Activated T-helper 1 cell treated with Interleukin-2 at 50 U/mL for 16 hours (primary cell): ENCODE measurements at regions not wholly inside any gene's neighbourhood (a gene's known extent, or its start where the extent isn't known, plus 50 kb on each side); places are given as distances from the start of the nearest gene placed in this dataset.

Experiments
- DNase-seq: peaks from one replicate; pipeline ENCODE4 v3.0.0-alpha.2; 2020; ENCODE audit warnings: low read depth

DNA sequence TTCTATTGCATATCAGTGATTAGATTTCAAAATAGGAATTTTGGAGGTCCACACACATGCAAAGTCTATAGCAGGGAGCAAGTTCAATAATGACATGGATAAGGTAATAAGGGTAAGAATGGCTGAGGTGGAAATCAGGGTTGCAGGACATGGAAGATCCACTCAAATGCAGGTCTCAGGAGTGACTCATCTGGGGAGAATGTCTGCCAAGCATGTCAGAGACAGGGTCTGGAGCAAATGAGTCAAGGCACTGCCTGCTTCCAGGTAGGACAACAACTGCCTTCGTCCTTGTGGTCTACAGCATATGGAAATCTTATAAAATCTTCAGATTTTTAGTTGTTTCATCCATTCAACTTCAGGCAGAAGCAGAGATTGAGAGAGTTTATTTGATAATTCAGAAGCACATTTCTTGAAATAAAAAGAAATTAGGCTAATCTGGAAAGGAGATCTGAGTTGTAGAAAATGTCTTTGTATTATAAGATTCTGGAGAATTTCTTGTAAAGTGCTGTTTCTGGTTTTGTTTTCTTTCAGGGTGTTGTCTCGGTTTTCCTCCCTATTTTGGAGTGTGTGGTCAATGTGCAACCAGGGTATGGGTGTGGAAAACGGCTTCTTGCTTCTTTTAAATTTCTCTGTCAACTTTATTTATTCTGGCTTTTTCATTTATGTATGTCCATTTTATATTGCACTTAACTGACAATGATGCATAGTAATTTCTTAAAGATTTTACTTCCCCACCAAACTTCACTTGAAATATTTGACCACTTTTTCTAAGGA, 748.8 kb downstream of the LIG4 start:
- DNase-seq, result no peak

DNA sequence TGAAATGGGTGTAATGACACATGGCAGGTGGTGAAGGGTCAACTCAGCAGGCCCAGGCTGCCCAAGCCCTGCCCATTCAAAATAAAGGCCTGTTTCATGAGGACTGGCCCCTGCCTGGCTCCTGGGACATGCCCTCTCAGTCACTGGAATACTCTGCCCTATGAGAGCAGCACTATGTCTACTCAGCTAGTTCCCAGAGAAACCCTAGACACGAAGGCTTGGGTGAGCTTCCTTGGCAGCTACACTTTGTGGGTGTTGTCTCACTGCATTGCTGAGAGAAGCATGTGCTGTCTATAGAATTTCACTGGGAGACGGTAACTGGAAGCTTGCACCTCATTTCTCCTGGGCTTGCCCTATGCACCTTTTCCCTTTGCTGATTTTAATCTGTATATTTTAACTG, 752.8 kb downstream of the LIG4 start:
- DNase-seq, result no peak

DNA sequence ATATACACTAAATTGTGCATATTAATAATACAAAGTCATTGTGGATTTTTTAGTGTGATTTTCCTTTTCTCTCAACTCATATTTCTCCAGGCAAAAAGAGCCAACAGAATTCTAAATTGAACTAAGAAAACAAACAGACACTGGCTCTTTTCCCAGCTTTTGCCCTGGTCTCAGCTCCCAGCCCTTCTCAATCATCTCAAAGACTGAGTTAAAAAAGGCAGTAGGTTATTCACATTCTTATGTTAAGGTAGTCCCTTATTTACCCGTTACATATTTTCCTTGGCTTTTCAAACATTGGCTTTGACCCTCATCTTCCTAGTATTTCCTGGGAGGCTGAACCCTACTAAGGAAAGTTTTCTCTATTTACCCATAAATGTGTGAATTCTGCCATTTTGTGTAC, 753.6 kb downstream of the LIG4 start:
- no peak for DNase-seq

GRCh38 chr13:107459430-107459829, 755.9 kb downstream of the LIG4 start:
- DNase-seq, result no peak

GRCh38 chr13:107458269-107458668, 757.1 kb downstream of the LIG4 start:
- no peak for DNase-seq

GRCh38 chr13:107457686-107458085, 757.6 kb downstream of the LIG4 start:
- no peak for DNase-seq

DNA sequence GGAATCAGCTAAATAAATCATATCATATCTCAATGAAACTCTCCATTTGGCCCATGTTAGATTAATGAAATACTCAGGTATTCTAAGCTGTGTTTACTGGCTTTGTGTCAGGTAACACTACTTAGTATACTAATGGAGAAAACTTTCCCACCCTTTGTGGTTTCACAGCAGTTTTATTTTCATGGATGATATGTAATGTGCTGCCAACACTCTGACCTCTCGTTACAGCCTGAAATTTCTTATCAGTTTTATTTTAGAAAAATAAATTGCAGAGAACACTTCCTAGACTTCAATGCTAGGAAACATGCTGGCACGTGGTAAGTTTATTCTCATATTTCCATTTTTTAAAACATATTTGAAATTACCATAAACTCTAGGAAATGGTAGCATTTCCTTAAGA, 758.9 kb downstream of the LIG4 start:
- no peak for DNase-seq

DNA sequence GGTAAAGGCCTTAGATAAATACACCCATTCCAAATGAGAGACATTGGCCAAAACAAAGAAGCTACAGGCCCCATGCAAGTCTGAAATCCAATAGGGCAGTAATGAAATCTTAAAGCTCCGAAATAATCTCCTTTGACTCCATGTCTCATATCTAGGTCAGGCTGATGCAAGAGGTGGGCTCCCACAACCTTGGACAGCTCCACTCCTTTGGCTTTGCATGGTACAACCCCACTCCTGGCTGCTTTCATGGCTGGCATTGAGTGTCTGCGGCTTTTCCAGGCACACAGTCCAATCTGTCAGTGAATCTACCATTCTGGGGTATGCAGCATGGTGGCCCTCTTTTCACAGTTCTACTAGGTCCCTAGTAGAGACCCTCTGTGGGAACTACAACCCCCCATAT, 762.5 kb downstream of the LIG4 start:
- DNase-seq, result no peak

- no peak for DNase-seq
Observed at GRCh38 chr13:107450931-107451330, 764.4 kb downstream of the LIG4 start.

GRCh38 chr13:107450431-107450830, 764.9 kb downstream of the LIG4 start:
- DNase-seq, result no peak

DNA sequence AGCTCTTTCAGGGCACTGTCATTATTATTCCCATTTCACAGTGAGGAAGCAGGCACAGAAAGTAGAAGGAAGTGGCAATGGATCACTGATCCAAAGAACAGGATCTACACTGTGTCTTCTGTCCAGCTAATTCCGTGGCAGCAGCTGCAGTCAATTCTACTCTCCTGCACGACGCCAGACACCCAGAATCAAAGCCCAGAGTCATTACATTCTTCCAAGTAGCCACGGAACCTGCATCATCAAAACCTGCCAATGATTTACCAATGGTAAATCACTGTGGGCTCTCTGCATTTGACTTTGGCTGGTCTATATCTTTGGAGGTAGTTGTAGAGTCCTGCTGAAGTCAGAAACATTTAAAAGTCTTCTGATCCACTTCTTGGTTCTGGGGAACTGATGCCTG, 767.7 kb downstream of the LIG4 start:
- DNase-seq, result no peak

- DNase-seq, result no peak
Observed at GRCh38 chr13:107441279-107441678, 774.1 kb downstream of the LIG4 start.

- DNase-seq, result no peak
Observed at GRCh38 chr13:107438251-107438650, 777.1 kb downstream of the LIG4 start.

DNA sequence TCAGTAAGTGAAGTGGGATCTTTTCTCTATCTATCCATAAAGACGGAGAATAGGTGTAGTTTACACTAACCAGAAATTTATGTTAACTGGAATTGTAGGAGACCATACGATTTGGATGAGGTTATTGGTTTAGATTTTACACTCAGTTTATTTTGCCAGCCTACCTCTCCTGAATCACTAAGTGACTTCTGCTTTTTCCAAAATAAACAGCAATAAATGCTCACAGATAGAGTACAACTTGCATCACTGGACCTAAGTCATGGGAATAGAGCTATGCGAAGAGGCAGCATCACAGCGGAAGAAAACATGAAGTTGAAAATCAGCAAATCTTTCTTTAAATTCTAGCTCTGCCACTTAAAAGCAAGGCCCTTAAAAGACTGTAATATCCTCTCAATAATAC, 781.0 kb downstream of the LIG4 start:
- no peak for DNase-seq

- DNase-seq, result no peak
Observed at GRCh38 chr13:107427536-107427935, 787.8 kb downstream of the LIG4 start.

- DNase-seq, result no peak
Observed at GRCh38 chr13:107422421-107422820, 792.9 kb downstream of the LIG4 start.

GRCh38 chr13:107421951-107422350, 793.4 kb downstream of the LIG4 start:
- DNase-seq, result no peak

DNA sequence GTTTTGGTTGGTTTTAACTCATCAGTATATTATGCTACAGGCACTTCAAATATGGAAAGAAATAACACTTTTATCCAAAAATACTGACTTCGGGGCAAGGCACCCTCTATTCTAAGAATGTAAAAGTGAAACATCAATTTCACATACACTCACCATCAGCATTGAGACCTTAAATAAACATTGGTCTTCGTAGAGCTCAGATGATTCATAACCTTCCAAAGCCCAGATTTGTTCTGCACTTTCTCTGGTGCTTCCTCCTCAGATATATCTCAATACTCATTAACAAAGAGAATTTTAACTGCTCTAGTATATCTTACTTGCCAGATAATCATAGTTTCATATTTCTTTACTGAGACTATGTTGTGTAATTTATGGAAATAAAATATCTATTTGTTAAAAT, 794.3 kb downstream of the LIG4 start:
- DNase-seq, result no peak

DNA sequence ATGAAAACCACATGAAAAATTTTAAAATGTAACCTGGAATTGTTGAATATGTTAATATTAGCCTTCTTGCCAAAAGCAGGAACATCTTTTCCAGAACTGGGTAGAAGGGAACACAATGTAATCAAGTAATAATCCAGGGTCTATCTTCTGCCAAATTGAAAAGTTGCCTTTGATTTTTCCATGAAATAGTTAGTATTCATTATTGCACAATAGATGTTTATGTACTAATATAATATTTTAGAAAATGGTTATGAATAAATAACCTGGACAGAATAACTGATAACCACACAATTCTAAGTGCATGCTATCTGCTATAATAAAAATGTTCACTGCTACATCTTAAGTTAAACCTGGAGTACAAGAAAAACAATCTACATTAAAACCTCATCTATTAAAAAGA, 802.3 kb downstream of the LIG4 start:
- no peak for DNase-seq

GRCh38 chr13:107407074-107407473, 808.3 kb downstream of the LIG4 start:
- no peak for DNase-seq

DNA sequence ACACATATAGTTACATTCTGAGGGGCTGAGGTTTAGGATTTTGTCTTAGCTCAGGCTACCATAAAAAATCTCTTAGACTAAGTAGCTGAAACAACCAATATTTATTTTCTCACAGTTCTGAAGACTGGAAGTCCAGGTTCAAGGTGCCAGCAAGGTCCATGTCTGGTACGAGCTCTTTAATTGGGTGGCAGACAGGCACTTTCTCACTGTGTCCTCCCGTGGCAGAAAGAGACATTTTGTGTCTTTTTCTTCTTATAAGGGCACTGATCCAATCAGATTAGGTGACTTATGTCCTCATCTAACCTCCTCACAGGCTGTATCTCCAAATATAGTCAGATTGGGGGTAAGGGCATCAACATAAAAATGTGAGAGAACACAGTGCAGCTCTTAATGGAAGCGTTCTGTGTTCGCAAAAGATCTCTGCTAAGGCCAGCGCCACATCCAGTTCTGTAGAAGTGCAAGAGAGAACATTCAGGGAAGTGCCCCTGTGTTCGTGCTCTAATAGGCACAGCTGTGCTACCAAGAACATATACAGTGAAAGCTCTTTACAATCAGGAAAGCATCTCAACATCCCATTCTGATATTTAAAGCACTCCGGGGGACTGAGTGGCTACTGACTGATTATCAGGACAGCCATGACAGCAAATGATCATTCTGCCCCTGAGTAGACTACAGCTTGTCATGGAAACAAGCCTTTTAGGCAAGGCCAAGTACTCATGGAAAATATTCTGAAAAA, 819.2 kb downstream of the LIG4 start:
- DNase-seq, result no peak

DNA sequence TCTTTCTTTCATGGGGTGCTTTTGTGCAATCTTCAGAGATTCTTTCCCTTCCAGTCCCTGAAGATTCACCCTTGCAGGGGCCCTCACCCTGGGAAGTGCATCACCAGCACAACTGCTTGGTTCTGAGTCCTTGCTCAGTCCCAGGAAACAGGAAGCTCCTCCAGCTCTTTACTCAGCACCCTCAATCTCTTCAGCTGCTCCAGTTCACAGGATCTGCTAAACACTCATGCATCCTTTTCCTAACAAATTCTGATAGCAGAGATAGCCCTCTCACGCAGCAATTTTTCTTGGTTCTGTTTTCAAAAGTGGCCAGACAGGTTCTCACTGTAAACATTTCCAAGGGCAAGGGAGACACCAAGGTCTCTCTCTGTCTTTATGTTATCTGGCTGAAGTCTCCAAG, 823.1 kb downstream of the LIG4 start:
- no peak for DNase-seq

DNA sequence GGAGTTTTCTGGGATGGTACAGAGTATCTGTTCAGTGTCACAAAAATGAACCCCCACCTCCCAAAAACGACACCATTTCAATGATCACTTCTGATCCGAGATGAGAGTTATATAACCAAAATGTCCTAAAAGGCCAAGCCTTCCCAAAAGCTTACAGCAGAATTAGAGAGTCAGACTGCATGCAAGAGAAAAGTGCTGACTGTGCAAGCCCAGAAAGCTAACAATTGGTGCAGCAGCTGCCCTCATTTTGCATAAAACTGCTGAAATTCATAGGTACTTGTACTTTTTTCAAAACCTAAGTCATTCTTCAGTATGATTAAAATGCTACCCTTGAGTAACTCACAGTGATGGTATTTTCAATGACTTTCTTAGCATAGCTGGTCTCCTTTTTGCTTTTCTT, 819.6 kb upstream of the ARGLU1 start:
- DNase-seq, result no peak
